Astrocyte (in vitro differentiated cells and primary cell): ENCODE measurements at regions not wholly inside any gene's neighbourhood (a gene's known extent, or its start where the extent isn't known, plus 50 kb on each side); places are given as distances from the start of the nearest gene placed in this dataset.

Source experiments
- DNase-seq: peaks from one replicate; pipeline ENCODE4 v3.0.0-alpha.2; 2010; ENCODE audit warnings: low read depth
- FAIRE-seq: peaks from 2 replicates; lab custom pipeline; 2011; peaks lifted over from hg19 to GRCh38; lab: Jason Lieb, UNC
- H2AFZ ChIP-seq: 2 replicates; pipeline ENCODE4 v1.6.0; 2012; ENCODE audit warnings: low read depth, low read length, inconsistent platforms
- H3K27ac ChIP-seq: 2 replicates; pipeline ENCODE4 v1.5.1; 2011; ENCODE audit warnings: low read depth, low read length, inconsistent platforms
- H3K27me3 ChIP-seq: 2 replicates; pipeline ENCODE4 v1.6.0; 2011; ENCODE audit warnings: low read length, inconsistent platforms; ENCODE audit not compliant: insufficient read depth
- H3K36me3 ChIP-seq: 2 replicates; pipeline ENCODE4 v1.5.1; 2011; ENCODE audit warnings: low read length, inconsistent platforms; ENCODE audit not compliant: insufficient read depth
- H3K4me1 ChIP-seq: 2 replicates; pipeline ENCODE4 v1.5.1; 2011; ENCODE audit warnings: low read length, inconsistent platforms; ENCODE audit not compliant: insufficient read depth
- H3K4me2 ChIP-seq: 2 replicates; pipeline ENCODE4 v1.6.0; 2012; ENCODE audit warnings: low read length, inconsistent platforms
- H3K4me3 ChIP-seq: 2 replicates; pipeline ENCODE4 v1.5.1; 2011; ENCODE audit warnings: low read depth, mild to moderate bottlenecking, low read length, inconsistent platforms; ENCODE audit not compliant: insufficient read depth
- H3K79me2 ChIP-seq: 2 replicates; pipeline ENCODE4 v1.6.0; 2012; ENCODE audit warnings: mild to moderate bottlenecking, low read length, inconsistent platforms; ENCODE audit not compliant: insufficient read depth
- H3K9ac ChIP-seq: 2 replicates; pipeline ENCODE4 v1.6.0; 2012; ENCODE audit warnings: mild to moderate bottlenecking, low read length, inconsistent platforms
- H3K9me3 ChIP-seq: 2 replicates; pipeline ENCODE4 v1.5.1; 2012; ENCODE audit warnings: low read depth, mild to moderate bottlenecking, low read length, inconsistent platforms; ENCODE audit not compliant: insufficient read depth
- H4K20me1 ChIP-seq: 2 replicates; pipeline ENCODE4 v1.6.0; 2012; ENCODE audit warnings: low read length, inconsistent platforms; ENCODE audit not compliant: insufficient read depth
- H3K27ac Mint-ChIP-seq: one replicate; pipeline ENCODE4 v1.8.0; 2021; ENCODE audit warnings: mild to moderate bottlenecking, mixed read lengths; ENCODE audit not compliant: unreplicated experiment
- H3K27me3 Mint-ChIP-seq: one replicate; pipeline ENCODE4 v1.8.0; 2021; ENCODE audit warnings: low read depth, mixed read lengths; ENCODE audit not compliant: unreplicated experiment
- H3K36me3 Mint-ChIP-seq: one replicate; pipeline ENCODE4 v1.8.0; 2021; ENCODE audit warnings: low read depth, mixed read lengths; ENCODE audit not compliant: unreplicated experiment
- H3K4me1 Mint-ChIP-seq: one replicate; pipeline ENCODE4 v1.8.0; 2021; ENCODE audit warnings: low read depth, mixed read lengths; ENCODE audit not compliant: unreplicated experiment
- H3K4me3 Mint-ChIP-seq: one replicate; pipeline ENCODE4 v1.8.0; 2021; ENCODE audit warnings: mild to moderate bottlenecking, moderate library complexity, mixed read lengths; ENCODE audit not compliant: unreplicated experiment
- H3K9me3 Mint-ChIP-seq: one replicate; pipeline ENCODE4 v1.8.0; 2021; ENCODE audit warnings: mild to moderate bottlenecking, mixed read lengths; ENCODE audit not compliant: unreplicated experiment
- EZH2 ChIP-seq: IDR thresholded peaks from 2 replicates; pipeline ENCODE4 v1.6.1; 2012; ENCODE audit warnings: mild to moderate bottlenecking, low read length, inconsistent platforms; ENCODE audit not compliant: insufficient read depth
- TF ChIP-seq, protein P1 (sequence below): IDR thresholded peaks from 2 replicates; pipeline ENCODE4 v1.5.1; 2011; ENCODE audit warnings: low read depth, mild to moderate bottlenecking, inconsistent platforms, low read length, moderate library complexity; ENCODE audit not compliant: insufficient read depth

DNA sequence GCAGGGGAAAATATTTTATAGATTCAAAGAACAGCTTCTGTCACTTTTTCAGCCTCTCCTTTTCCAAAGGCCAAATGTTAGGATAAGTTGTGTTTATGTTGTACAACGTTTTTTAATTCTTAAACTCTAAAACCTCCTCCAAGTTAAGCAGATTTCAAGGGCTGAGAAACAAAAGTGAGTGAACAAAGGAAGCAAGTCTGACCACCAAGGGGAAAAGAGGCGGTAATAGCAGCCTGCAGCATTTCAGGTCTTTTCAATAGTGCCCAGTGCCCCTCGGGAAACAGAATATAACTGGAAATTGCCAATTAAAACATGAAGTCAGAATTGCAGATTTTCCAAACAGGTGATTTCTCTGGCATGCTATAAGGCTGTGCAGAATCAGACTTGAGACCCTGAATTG is 510.0 kb upstream of the HTR2C start:
- Mint-ChIP-seq H3K27ac (no peak overlapping the region), H3K27me3 (no peaks in the 10 kb centered on the region), H3K36me3 (no peaks in the 10 kb centered on the region), H3K4me1 (no peaks in the 10 kb centered on the region), H3K4me3 (no peak overlapping the region), H3K9me3 (no peaks in the 10 kb centered on the region)
- Histone ChIP-seq H3K27me3 (no peaks in the 10 kb centered on the region), H3K27ac (no peak overlapping the region), H4K20me1 (no peaks in the 10 kb centered on the region), H3K36me3 (no peaks in the 10 kb centered on the region), H3K9me3 (no peaks in the 10 kb centered on the region), H3K9ac (no peak overlapping the region), H3K79me2 (no peaks in the 10 kb centered on the region), H3K4me3 (no peak overlapping the region), H3K4me1 (no peaks in the 10 kb centered on the region), H3K4me2 (no peak overlapping the region), H2AFZ (no peak overlapping the region)
- no peak for DNase-seq
- TF ChIP-seq, protein P1, sequence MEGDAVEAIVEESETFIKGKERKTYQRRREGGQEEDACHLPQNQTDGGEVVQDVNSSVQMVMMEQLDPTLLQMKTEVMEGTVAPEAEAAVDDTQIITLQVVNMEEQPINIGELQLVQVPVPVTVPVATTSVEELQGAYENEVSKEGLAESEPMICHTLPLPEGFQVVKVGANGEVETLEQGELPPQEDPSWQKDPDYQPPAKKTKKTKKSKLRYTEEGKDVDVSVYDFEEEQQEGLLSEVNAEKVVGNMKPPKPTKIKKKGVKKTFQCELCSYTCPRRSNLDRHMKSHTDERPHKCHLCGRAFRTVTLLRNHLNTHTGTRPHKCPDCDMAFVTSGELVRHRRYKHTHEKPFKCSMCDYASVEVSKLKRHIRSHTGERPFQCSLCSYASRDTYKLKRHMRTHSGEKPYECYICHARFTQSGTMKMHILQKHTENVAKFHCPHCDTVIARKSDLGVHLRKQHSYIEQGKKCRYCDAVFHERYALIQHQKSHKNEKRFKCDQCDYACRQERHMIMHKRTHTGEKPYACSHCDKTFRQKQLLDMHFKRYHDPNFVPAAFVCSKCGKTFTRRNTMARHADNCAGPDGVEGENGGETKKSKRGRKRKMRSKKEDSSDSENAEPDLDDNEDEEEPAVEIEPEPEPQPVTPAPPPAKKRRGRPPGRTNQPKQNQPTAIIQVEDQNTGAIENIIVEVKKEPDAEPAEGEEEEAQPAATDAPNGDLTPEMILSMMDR, result no peak
- no peak for TF ChIP-seq EZH2
- FAIRE-seq, result no peak

DNA sequence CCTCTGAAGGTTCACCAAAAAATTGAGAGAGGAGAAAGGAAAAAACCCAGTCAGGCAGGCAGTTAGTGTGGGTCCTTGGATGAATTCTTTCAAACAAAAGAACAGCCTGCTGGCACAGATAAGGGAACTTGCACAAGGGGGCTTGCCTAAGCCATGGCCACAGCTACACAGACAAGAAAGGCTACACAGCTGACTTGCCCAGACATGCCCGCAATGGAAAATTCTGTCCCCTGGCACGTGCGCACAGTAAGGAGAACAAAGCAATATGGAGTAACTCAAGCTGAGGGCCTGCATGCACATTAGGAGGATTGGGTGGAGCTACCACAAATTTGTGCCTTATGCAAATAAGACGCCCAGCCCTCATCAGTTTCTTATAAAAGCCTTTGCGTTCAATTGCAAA is 512.5 kb upstream of the HTR2C start:
- H3K27ac ChIP-seq, result no peak overlapping the region
- H3K4me3 ChIP-seq, result no peak overlapping the region
- Mint-ChIP-seq H3K9me3 (no peaks in the 10 kb centered on the region), H3K4me3 (no peak overlapping the region), H3K27me3 (no peaks in the 10 kb centered on the region), H3K36me3 (no peaks in the 10 kb centered on the region), H3K4me1 (no peaks in the 10 kb centered on the region), H3K27ac (peak overlapping the region; percentile 58)
- no peaks in the 10 kb centered on the region for H3K36me3 ChIP-seq
- H3K9ac ChIP-seq, result no peak overlapping the region
- H3K79me2 ChIP-seq, result no peaks in the 10 kb centered on the region
- TF ChIP-seq, protein P1, result no peak
- TF ChIP-seq EZH2, result no peak
- H3K27me3 ChIP-seq, result no peaks in the 10 kb centered on the region
- H3K9me3 ChIP-seq, result no peaks in the 10 kb centered on the region
- no peak overlapping the region for H3K4me2 ChIP-seq
- H3K4me1 ChIP-seq, result no peaks in the 10 kb centered on the region
- no peaks in the 10 kb centered on the region for H4K20me1 ChIP-seq
- no peak for DNase-seq
- FAIRE-seq, result no peak
- no peak overlapping the region for H2AFZ ChIP-seq

DNA sequence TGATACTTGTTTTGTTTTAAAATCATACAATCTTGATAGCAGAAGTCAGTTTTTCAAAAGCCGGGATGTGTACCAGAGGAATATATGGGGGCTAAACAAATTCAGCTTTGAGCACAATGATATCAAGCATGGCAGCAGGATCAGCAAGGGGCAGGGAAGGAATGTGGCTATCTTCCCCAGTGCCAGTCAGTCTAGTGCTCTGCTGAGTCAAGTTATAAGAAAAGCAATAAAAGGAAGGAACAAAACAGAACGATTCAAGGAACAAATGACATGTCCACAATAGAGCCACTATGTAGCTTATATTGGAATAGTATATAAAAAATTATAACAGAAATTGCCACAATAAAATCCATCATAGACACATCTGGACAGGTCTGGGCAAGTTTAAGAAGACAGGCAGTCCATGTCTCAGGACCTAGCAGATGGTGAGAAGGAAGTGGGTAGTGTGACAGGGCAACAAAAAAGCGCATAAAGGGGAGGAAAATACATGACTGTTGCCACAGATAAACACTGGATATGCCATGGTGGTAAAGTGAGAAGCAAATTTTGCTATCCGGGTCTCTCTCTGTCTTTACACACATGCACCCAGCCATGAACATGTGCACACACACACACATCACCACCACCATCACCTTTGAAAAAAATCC is 518.2 kb upstream of the HTR2C start:
- TF ChIP-seq, protein P1, result no peak
- TF ChIP-seq EZH2, result no peak
- Mint-ChIP-seq H3K36me3 (no peaks in the 10 kb centered on the region), H3K9me3 (no peaks in the 10 kb centered on the region), H3K4me3 (no peak overlapping the region), H3K4me1 (peaks cover 2% of the 10 kb centered on the region), H3K27ac (no peak overlapping the region), H3K27me3 (no peaks in the 10 kb centered on the region)
- H3K27me3 ChIP-seq, result no peaks in the 10 kb centered on the region
- no peaks in the 10 kb centered on the region for H3K4me1 ChIP-seq
- H4K20me1 ChIP-seq, result no peaks in the 10 kb centered on the region
- H3K27ac ChIP-seq, result no peak overlapping the region
- no peak overlapping the region for H3K4me2 ChIP-seq
- H3K4me3 ChIP-seq, result no peak overlapping the region
- H3K9ac ChIP-seq, result no peak overlapping the region
- H3K9me3 ChIP-seq, result no peaks in the 10 kb centered on the region
- H3K79me2 ChIP-seq, result no peaks in the 10 kb centered on the region
- H3K36me3 ChIP-seq, result no peaks in the 10 kb centered on the region
- no peak overlapping the region for H2AFZ ChIP-seq
- FAIRE-seq (no peak), DNase-seq (no peak)
